Activated naive CD8-positive, alpha-beta T cell treated with anti-CD3 and anti-CD28 coated beads, Interleukin-2, amount 50 U/mL, for 24 hours (primary cell): ENCODE measurements at regions not wholly inside any gene's neighbourhood (a gene's known extent, or its start where the extent isn't known, plus 50 kb on each side); places are given as distances from the start of the nearest gene placed in this dataset.
A peak's percentile ranks its signal among the peaks of the same experiment; 100 is the strongest.
"Not testable (repeated sequence)": the region's sequence is repeated elsewhere in the genome, so short reads cannot be mapped to it uniquely, and the experiment has no call there.

Source experiments
- ATAC-seq: fragments of 150-1000 bp; cut with Tn5 transposase; one replicate; pipeline ENCODE4 v1.10.0; 2021
- DNase-seq: peaks from one replicate; pipeline ENCODE4 v3.0.0; 2021
- H3K27ac Mint-ChIP-seq: one replicate; pipeline ENCODE4 v1.8.0; 2021; ENCODE audit warnings: mild to moderate bottlenecking, mixed read lengths
- H3K27me3 Mint-ChIP-seq: one replicate; pipeline ENCODE4 v1.8.0; 2021; ENCODE audit warnings: mixed read lengths
- H3K36me3 Mint-ChIP-seq: one replicate; pipeline ENCODE4 v1.8.0; 2021; ENCODE audit warnings: low read depth, mixed read lengths
- H3K4me1 Mint-ChIP-seq: one replicate; pipeline ENCODE4 v1.8.0; 2021; ENCODE audit warnings: mixed read lengths
- H3K4me3 Mint-ChIP-seq: one replicate; pipeline ENCODE4 v1.8.0; 2021; ENCODE audit warnings: mild to moderate bottlenecking, moderate library complexity, mixed read lengths
- H3K9me3 Mint-ChIP-seq: one replicate; pipeline ENCODE4 v1.8.0; 2021; ENCODE audit warnings: mixed read lengths

GRCh38 chr5:66405145-66405544 lies 191.0 kb upstream of the MAST4 start:
- ATAC-seq, H3K36me3 Mint-ChIP-seq, H3K4me1 Mint-ChIP-seq, H3K9me3 Mint-ChIP-seq, H3K27me3 Mint-ChIP-seq, H3K27ac Mint-ChIP-seq, DNase-seq, H3K4me3 Mint-ChIP-seq: not testable (repeated sequence)

DNA sequence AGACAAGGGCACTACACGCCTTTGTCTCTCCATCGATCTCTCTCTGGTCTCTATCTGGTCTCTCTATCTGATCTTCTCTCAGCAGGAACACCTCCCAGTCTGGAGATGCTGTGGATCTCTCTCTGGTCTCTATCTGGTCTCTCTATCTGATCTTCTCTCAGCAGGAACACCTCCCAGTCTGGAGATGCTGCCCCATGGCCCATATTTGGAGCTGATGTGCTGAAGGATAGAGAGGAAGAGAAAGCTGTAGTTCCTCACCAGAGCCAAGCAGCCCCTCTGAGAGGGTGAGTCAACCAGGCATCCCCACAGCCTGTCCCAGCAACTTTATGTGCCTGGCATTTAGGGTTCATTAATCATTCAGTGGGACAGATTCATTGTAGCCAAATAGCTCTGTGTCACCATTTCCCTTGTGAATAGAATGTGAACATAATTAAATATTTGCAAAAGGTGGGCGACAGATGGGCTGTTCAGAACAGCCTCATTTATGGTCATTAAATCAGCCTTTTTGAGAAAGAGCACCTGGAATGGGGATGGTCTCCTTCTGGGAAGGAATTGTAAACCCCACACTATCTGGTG lies 189.3 kb upstream of the MAST4 start:
- Mint-ChIP-seq H3K4me1 (no peaks in the 10 kb centered on the region), H3K27me3 (peaks cover 9% of the 10 kb centered on the region), H3K9me3 (no peaks in the 10 kb centered on the region), H3K36me3 (no peaks in the 10 kb centered on the region), H3K27ac (no peak overlapping the region), H3K4me3 (no peak overlapping the region)
- ATAC-seq, result peak; percentile 49
- DNase-seq, result no peak

GRCh38 chr5:66407765-66408164 lies 188.4 kb upstream of the MAST4 start:
- no peak overlapping the region for H3K27ac Mint-ChIP-seq
- no peaks in the 10 kb centered on the region for H3K36me3 Mint-ChIP-seq
- peaks cover 8% of the 10 kb centered on the region for H3K27me3 Mint-ChIP-seq
- H3K9me3 Mint-ChIP-seq, result no peaks in the 10 kb centered on the region
- no peaks in the 10 kb centered on the region for H3K4me1 Mint-ChIP-seq
- DNase-seq (no peak), ATAC-seq (no peak)
- no peak overlapping the region for H3K4me3 Mint-ChIP-seq

- no peaks in the 10 kb centered on the region for H3K36me3 Mint-ChIP-seq
- no peaks in the 10 kb centered on the region for H3K4me1 Mint-ChIP-seq
- H3K4me3 Mint-ChIP-seq, result no peak overlapping the region
- H3K27ac Mint-ChIP-seq, result no peak overlapping the region
- peaks cover 8% of the 10 kb centered on the region for H3K27me3 Mint-ChIP-seq
- ATAC-seq (no peak), DNase-seq (no peak)
- no peaks in the 10 kb centered on the region for H3K9me3 Mint-ChIP-seq
These were observed 187.6 kb upstream of the MAST4 start for GRCh38 chr5:66408576-66408975.

DNA sequence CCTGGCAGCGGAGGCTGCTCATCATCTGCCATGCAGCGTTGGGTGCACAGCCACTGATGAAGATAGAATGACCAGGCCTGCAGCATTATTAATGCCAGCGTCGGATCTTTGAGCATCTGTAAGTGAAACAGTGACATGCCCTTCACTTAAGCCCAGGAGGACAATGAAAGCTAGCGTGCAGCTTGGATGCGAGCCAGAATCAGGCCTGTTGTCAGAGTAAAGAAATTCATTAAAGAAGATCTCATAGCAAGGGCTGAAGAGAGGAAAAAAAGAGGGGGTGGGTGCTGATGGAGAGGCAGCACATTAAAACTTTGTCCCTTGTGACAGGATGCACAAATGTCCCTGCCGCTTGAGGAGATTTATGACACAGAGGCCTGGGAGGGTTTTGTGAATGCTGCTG lies 186.1 kb upstream of the MAST4 start:
- DNase-seq, result no peak
- no peaks in the 10 kb centered on the region for H3K4me1 Mint-ChIP-seq
- no peak overlapping the region for H3K27ac Mint-ChIP-seq
- peaks cover 7% of the 10 kb centered on the region for H3K27me3 Mint-ChIP-seq
- ATAC-seq, result no peak
- H3K36me3 Mint-ChIP-seq, result no peaks in the 10 kb centered on the region
- H3K9me3 Mint-ChIP-seq, result no peaks in the 10 kb centered on the region
- H3K4me3 Mint-ChIP-seq, result no peak overlapping the region

DNA sequence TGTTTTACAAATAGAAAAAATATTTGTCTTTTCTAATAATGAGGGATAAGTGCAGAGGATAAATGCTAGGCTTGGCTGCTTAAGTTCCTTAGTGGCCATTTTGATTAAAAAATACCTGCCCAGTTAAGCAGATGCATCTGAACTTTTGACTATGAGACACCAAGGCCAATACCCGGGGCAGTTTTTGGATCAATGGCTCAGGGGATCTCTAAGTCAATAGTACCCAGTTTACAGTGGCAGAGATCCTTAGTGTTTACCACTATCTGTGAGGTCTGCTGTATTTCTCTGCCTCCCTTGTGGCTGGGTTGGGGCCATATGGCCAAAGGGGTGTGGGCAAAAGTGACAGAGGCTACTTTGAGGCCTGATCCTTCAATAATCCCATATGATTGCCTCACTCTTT lies 184.5 kb upstream of the MAST4 start:
- DNase-seq, result no peak
- Mint-ChIP-seq H3K4me3 (no peak overlapping the region), H3K4me1 (no peaks in the 10 kb centered on the region), H3K36me3 (no peaks in the 10 kb centered on the region), H3K27ac (no peak overlapping the region), H3K27me3 (peaks cover 7% of the 10 kb centered on the region), H3K9me3 (no peaks in the 10 kb centered on the region)
- no peak for ATAC-seq

GRCh38 chr5:66413931-66414330 lies 182.3 kb upstream of the MAST4 start:
- Mint-ChIP-seq H3K4me1 (no peaks in the 10 kb centered on the region), H3K4me3 (no peak overlapping the region), H3K27me3 (peaks cover 3% of the 10 kb centered on the region), H3K27ac (no peak overlapping the region), H3K9me3 (no peaks in the 10 kb centered on the region), H3K36me3 (no peaks in the 10 kb centered on the region)
- DNase-seq, result no peak
- no peak for ATAC-seq

DNA sequence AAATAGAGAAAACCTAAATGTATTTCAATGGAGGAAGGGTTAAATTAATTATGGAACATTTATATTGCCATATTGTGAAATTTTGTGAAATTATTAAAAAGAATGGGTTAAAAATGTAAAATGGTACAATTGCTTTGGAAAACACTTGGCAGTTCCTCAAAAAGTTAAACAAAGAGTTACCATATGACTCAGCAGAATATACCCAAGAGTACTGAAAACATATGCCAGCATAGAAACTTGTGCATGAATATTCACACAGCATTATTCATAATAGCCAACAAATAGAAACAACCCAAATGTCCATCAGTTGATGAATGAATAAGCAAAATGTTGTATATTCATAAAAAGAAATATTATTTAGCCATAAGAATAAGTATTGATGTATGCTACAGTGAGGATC lies 181.0 kb upstream of the MAST4 start:
- no peak for ATAC-seq
- H3K27me3 Mint-ChIP-seq, result peaks cover 5% of the 10 kb centered on the region
- DNase-seq, result no peak
- H3K4me3 Mint-ChIP-seq, result no peak overlapping the region
- no peaks in the 10 kb centered on the region for H3K9me3 Mint-ChIP-seq
- H3K4me1 Mint-ChIP-seq, result no peaks in the 10 kb centered on the region
- no peak overlapping the region for H3K27ac Mint-ChIP-seq
- H3K36me3 Mint-ChIP-seq, result no peaks in the 10 kb centered on the region

GRCh38 chr5:66416698-66417097 lies 179.5 kb upstream of the MAST4 start:
- DNase-seq, result no peak
- no peak overlapping the region for H3K27ac Mint-ChIP-seq
- H3K27me3 Mint-ChIP-seq, result peaks cover 6% of the 10 kb centered on the region
- H3K36me3 Mint-ChIP-seq, result no peaks in the 10 kb centered on the region
- H3K4me1 Mint-ChIP-seq, result no peaks in the 10 kb centered on the region
- H3K9me3 Mint-ChIP-seq, result no peaks in the 10 kb centered on the region
- H3K4me3 Mint-ChIP-seq, result no peak overlapping the region
- ATAC-seq, result no peak

DNA sequence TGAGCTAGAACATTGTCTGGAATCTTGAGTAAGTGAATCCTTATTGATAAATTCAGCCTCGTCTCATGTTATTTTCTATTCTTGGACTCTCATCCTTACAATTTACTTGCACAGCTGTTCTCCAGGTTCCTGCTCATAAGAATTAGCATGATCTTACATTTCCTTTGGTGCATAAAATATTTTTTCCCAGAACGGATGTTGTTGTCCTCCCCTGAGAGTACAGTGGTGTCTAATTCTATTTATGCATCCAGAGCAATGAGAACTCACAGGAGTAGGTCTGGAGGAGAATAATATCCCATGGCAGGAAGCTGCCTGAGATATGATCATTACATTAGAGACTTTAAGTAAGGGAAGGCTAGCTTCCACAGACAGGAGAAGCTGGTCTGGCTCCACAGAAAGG lies 178.4 kb upstream of the MAST4 start:
- no peak overlapping the region for H3K27ac Mint-ChIP-seq
- H3K4me3 Mint-ChIP-seq, result no peak overlapping the region
- H3K27me3 Mint-ChIP-seq, result peaks cover 6% of the 10 kb centered on the region
- H3K9me3 Mint-ChIP-seq, result no peaks in the 10 kb centered on the region
- no peaks in the 10 kb centered on the region for H3K4me1 Mint-ChIP-seq
- no peaks in the 10 kb centered on the region for H3K36me3 Mint-ChIP-seq
- DNase-seq (no peak), ATAC-seq (no peak)

DNA sequence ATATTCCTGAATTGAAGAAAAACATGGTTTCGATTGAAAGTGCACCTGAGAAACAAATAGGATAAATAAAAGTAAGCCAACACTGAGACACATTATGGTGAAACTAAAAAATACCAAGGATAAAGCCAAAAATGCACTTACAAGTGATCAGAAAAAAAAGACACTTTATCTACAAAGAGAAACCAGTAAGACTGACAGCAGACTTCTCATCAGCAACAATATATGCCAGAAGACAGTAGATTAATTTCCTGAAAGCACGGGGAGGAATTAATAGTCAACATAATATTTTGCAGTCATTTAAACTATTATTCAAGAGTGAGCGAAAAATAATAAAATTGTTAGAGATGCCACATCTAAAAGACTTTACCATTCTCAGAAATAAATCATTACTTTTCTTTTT lies 172.7 kb upstream of the MAST4 start:
- Mint-ChIP-seq H3K4me1 (no peaks in the 10 kb centered on the region), H3K4me3 (no peak overlapping the region), H3K27me3 (peaks cover 5% of the 10 kb centered on the region), H3K9me3 (peaks cover 7% of the 10 kb centered on the region), H3K27ac (no peak overlapping the region), H3K36me3 (no peaks in the 10 kb centered on the region)
- no peak for DNase-seq
- no peak for ATAC-seq

- Mint-ChIP-seq H3K27me3 (peaks cover 4% of the 10 kb centered on the region), H3K4me1 (no peaks in the 10 kb centered on the region), H3K4me3 (no peak overlapping the region), H3K27ac (no peak overlapping the region), H3K9me3 (peaks cover 7% of the 10 kb centered on the region), H3K36me3 (no peaks in the 10 kb centered on the region)
- DNase-seq (no peak), ATAC-seq (no peak)
These were observed 170.4 kb upstream of the MAST4 start for GRCh38 chr5:66425842-66426241.

- H3K4me3 Mint-ChIP-seq, result no peak overlapping the region
- H3K27me3 Mint-ChIP-seq, result peaks cover 4% of the 10 kb centered on the region
- no peak overlapping the region for H3K27ac Mint-ChIP-seq
- H3K36me3 Mint-ChIP-seq, result no peaks in the 10 kb centered on the region
- ATAC-seq (no peak), DNase-seq (no peak)
- H3K9me3 Mint-ChIP-seq, result peaks cover 7% of the 10 kb centered on the region
- H3K4me1 Mint-ChIP-seq, result no peaks in the 10 kb centered on the region
These were observed 169.7 kb upstream of the MAST4 start for GRCh38 chr5:66426259-66427138.

GRCh38 chr5:66427139-66427442 lies 169.1 kb upstream of the MAST4 start:
- Mint-ChIP-seq H3K4me3 (no peak overlapping the region), H3K36me3 (no peaks in the 10 kb centered on the region), H3K27ac (no peak overlapping the region), H3K4me1 (no peaks in the 10 kb centered on the region), H3K9me3 (peaks cover 7% of the 10 kb centered on the region), H3K27me3 (peaks cover 4% of the 10 kb centered on the region)
- no peak for DNase-seq
- no peak for ATAC-seq

GRCh38 chr5:66436721-66437120 lies 159.5 kb upstream of the MAST4 start:
- Mint-ChIP-seq H3K27ac (no peak overlapping the region), H3K4me3 (no peak overlapping the region), H3K9me3 (no peaks in the 10 kb centered on the region), H3K36me3 (no peaks in the 10 kb centered on the region), H3K27me3 (peaks cover 4% of the 10 kb centered on the region), H3K4me1 (peaks cover 11% of the 10 kb centered on the region)
- no peak for DNase-seq
- no peak for ATAC-seq
